B cell (primary cell): ENCODE measurements at regions not wholly inside any gene's neighbourhood (a gene's known extent, or its start where the extent isn't known, plus 50 kb on each side); places are given as distances from the start of the nearest gene placed in this dataset.

Experiments
- ATAC-seq: fragments of 200-7000 bp; cut with Tn5 transposase; one replicate; pipeline ENCODE4 v1.10.0; 2021; ENCODE audit warnings: low read depth, mild to moderate bottlenecking, moderate number of reproducible peaks, moderate library complexity
- CTCF ChIA-PET: fragments of 350-600 bp; sonication (Branson Sonifier 250); formaldehyde crosslinking; loops from one replicate; lab custom pipeline; 2021; ENCODE audit warnings: antibody characterized with exemption, inconsistent platforms; lab: Charles Lee
- POLR2A ChIA-PET: fragments of 350-600 bp; sonication (Branson Sonifier 250); formaldehyde crosslinking; loops from one replicate; lab custom pipeline; 2021; ENCODE audit warnings: antibody characterized with exemption; lab: Charles Lee
- DNase-seq: peaks from one replicate; pipeline ENCODE4 v3.0.0; 2013
- H2AFZ ChIP-seq: 2 replicates; pipeline ENCODE4 v1.6.1; 2012; ENCODE audit warnings: mild to moderate bottlenecking, low read depth, low read length; ENCODE audit not compliant: insufficient read depth, poor library complexity, severe bottlenecking
- H3K27ac ChIP-seq, 2 donors: 1 replicate in 1 of 2; 2 replicates in 1 of 2; pipeline ENCODE4 v1.5.1; 2012 to 2013; ENCODE audit warnings: low read length in 2 of 2, mild to moderate bottlenecking in 2 of 2, moderate library complexity in 1 of 2
- H3K27me3 ChIP-seq, 4 experiments: fragments of 200-600 bp in 1 of 4; sonication (generic) in 1 of 4; replicated peaks in 1 of 4; 1 replicate in 2 of 4; 2 replicates in 2 of 4; pipeline versions ENCODE4 v1.6.1 to v1.7.0; 2013 to 2016; ENCODE audit warnings: low read length in 3 of 4, mild to moderate bottlenecking in 2 of 4, mixed read lengths in 1 of 4, moderate library complexity in 1 of 4; ENCODE audit not compliant: insufficient read depth in 4 of 4, control insufficient read depth in 3 of 4; ENCODE audit errors: control extremely low read depth in 1 of 4
- H3K36me3 ChIP-seq, 2 experiments: replicated peaks in 1 of 2; 1 replicate in 1 of 2; 2 replicates in 1 of 2; pipeline versions ENCODE4 v1.6.1 to v1.7.1; 2013; ENCODE audit warnings: low read length in 1 of 2; ENCODE audit not compliant: insufficient read depth in 2 of 2, control insufficient read depth in 1 of 2; ENCODE audit errors: control extremely low read depth in 1 of 2, extremely low read depth in 1 of 2
- H3K4me1 ChIP-seq, 2 donors: fragments of 200-600 bp in 1 of 2; sonication (generic) in 1 of 2; 1 replicate in 1 of 2; 2 replicates in 1 of 2; pipeline versions ENCODE4 v1.5.1 to v1.6.1; 2013 to 2017; ENCODE audit warnings: low read length in 2 of 2; ENCODE audit not compliant: control insufficient read depth in 2 of 2, insufficient read depth in 2 of 2
- H3K4me2 ChIP-seq: replicated peaks from 2 replicates; pipeline ENCODE3; 2012; ENCODE audit warnings: mild to moderate bottlenecking, low read depth, low read length; ENCODE audit not compliant: poor library complexity, severe bottlenecking
- H3K4me3 ChIP-seq, 5 experiments: fragments of 200-600 bp in 1 of 5; sonication (generic) in 1 of 5; 1 replicate in 3 of 5; 2 replicates in 2 of 5; pipeline versions ENCODE4 v1.5.1 to v1.7.0; 2011 to 2016; ENCODE audit warnings: low read length in 4 of 5, mild to moderate bottlenecking in 4 of 5, low read depth in 2 of 5, control low read depth in 1 of 5, moderate library complexity in 1 of 5; ENCODE audit not compliant: insufficient read depth in 1 of 5; ENCODE audit errors: control extremely low read depth in 1 of 5, extremely low read depth in 1 of 5
- H3K79me2 ChIP-seq: fragments of 200-600 bp; sonication (generic); one replicate; pipeline ENCODE4 v1.6.0; 2016; ENCODE audit warnings: low read length; ENCODE audit not compliant: control insufficient read depth, insufficient read depth
- H3K9ac ChIP-seq: fragments of 200-600 bp; sonication (generic); 2 replicates; pipeline ENCODE4 v1.6.1; 2017; ENCODE audit warnings: mild to moderate bottlenecking, low read length, moderate library complexity
- H3K9me3 ChIP-seq, 3 donors: one replicate each; pipeline versions ENCODE4 v1.6.1 to v1.7.1; 2013; ENCODE audit warnings: low read length in 2 of 3; ENCODE audit not compliant: control insufficient read depth in 2 of 3, insufficient read depth in 1 of 3; ENCODE audit errors: control extremely low read depth in 1 of 3
- H4K20me1 ChIP-seq: 2 replicates; pipeline ENCODE4 v1.6.0; 2012; ENCODE audit warnings: mild to moderate bottlenecking, low read length; ENCODE audit not compliant: insufficient read depth, control insufficient read depth, poor library complexity, severe bottlenecking
- H3K27ac Mint-ChIP-seq: one replicate; pipeline ENCODE4 v1.8.0; 2021; ENCODE audit warnings: mixed read lengths
- H3K27me3 Mint-ChIP-seq: one replicate; pipeline ENCODE4 v1.8.0; 2021; ENCODE audit warnings: mixed read lengths
- H3K4me1 Mint-ChIP-seq: one replicate; pipeline ENCODE4 v1.8.0; 2021; ENCODE audit warnings: mixed read lengths
- H3K4me3 Mint-ChIP-seq: one replicate; pipeline ENCODE4 v1.8.0; 2021; ENCODE audit warnings: mixed read lengths
- H3K9me3 Mint-ChIP-seq: one replicate; pipeline ENCODE4 v1.8.0; 2022; ENCODE audit warnings: mixed read lengths; ENCODE audit not compliant: insufficient read depth
- CTCF ChIP-seq: fragments of 200-600 bp; IDR thresholded peaks from one replicate; pipeline ENCODE4 v1.8.0; 2022; ENCODE audit warnings: antibody characterized with exemption, mild to moderate bottlenecking
- EZH2 ChIP-seq: IDR thresholded peaks from 2 replicates; pipeline ENCODE4 v1.6.1; 2012; ENCODE audit warnings: borderline replicate concordance, low read depth, mild to moderate bottlenecking, moderate library complexity, low read length; ENCODE audit not compliant: insufficient read depth, poor library complexity, severe bottlenecking
- WGBS: methylation state at CpG from one replicate; pipeline ENCODE4 v1.1.5; 2013; ENCODE audit warnings: missing lambda C conversion rate; ENCODE audit not compliant: insufficient coverage; 5-methylcytosine and 5-hydroxymethylcytosine counted together
- intact Hi-C: fragments of 100-400 bp; cut with micrococcal nuclease; formaldehyde crosslinking; loops from one replicate; pipeline ENCODE4 v1.10.0; 2022

GRCh38 chr14:100982762-100983161 lies 79.2 kb upstream of the RTL1 start:
- no CpG with 5 or more reads among the region's 6 CpGs for WGBS
- no peak for ATAC-seq
- no peak for DNase-seq
- Histone ChIP-seq H3K36me3 (no peaks in the 10 kb centered on the region), H3K9me3 (no peaks in the 10 kb centered on the region), H3K9ac (no peak overlapping the region), H3K4me3 (no peak overlapping the region), H2AFZ (no peak overlapping the region), H3K4me1 (no peaks in the 10 kb centered on the region), H3K79me2 (no peaks in the 10 kb centered on the region), H4K20me1 (no peaks in the 10 kb centered on the region), H3K4me2 (no peak overlapping the region), H3K27ac (no peak overlapping the region), H3K27me3 (no peaks in the 10 kb centered on the region)
- Mint-ChIP-seq H3K27ac (no peak overlapping the region), H3K4me3 (no peak overlapping the region), H3K27me3 (no peaks in the 10 kb centered on the region), H3K9me3 (no peaks in the 10 kb centered on the region), H3K4me1 (no peaks in the 10 kb centered on the region)
- ChIA-PET CTCF (no interaction called here), POLR2A (no interaction called here)
- intact Hi-C loops = no loop called here
- TF ChIP-seq EZH2 (no peak), CTCF (no peak)

- no peaks in the 10 kb centered on the region for H3K9me3 Mint-ChIP-seq
- DNase-seq = no peak
- Histone ChIP-seq H3K4me2 (no peak overlapping the region), H3K27me3 (no peaks in the 10 kb centered on the region), H3K36me3 (no peaks in the 10 kb centered on the region), H4K20me1 (no peaks in the 10 kb centered on the region), H3K9me3 (no peaks in the 10 kb centered on the region), H2AFZ (no peak overlapping the region), H3K9ac (no peak overlapping the region), H3K4me1 (no peaks in the 10 kb centered on the region), H3K27ac (no peak overlapping the region), H3K79me2 (no peaks in the 10 kb centered on the region), H3K4me3 (no peak overlapping the region)
- CTCF ChIA-PET = no interaction called here
- H3K27ac Mint-ChIP-seq = no peak overlapping the region
- no peak for TF ChIP-seq CTCF
- no peak for TF ChIP-seq EZH2
- no CpG with 5 or more reads among the region's 5 CpGs for WGBS
- no peak for ATAC-seq
- H3K4me1 Mint-ChIP-seq = no peaks in the 10 kb centered on the region
- intact Hi-C loops = no loop called here
- H3K4me3 Mint-ChIP-seq = no peak overlapping the region
- POLR2A ChIA-PET = no interaction called here
- no peaks in the 10 kb centered on the region for H3K27me3 Mint-ChIP-seq
These were observed 80.2 kb upstream of the RTL1 start for GRCh38 chr14:100983710-100984109.
